ENCODE measurements at regions not wholly inside any gene's neighbourhood (a gene's known extent, or its start where the extent isn't known, plus 50 kb on each side); places are given as distances from the start of the nearest gene placed in this dataset.

GRCh38 chr12:82174383-82174782 is 183.8 kb downstream of the CCDC59 start:
- DNase-seq (ENCODE audit: low spot score) = no peak

GRCh38 chr12:82149045-82149444 is 209.1 kb downstream of the CCDC59 start:
- no peak for DNase-seq (ENCODE audit: low spot score)

- DNase-seq (ENCODE audit: low spot score) = no peak
Measured at GRCh38 chr12:82146740-82147139, 211.4 kb downstream of the CCDC59 start.

- DNase-seq (ENCODE audit: low spot score) = no peak
Measured at GRCh38 chr12:82144505-82144904, 213.7 kb downstream of the CCDC59 start.

- DNase-seq (ENCODE audit: low spot score) = no peak
Measured at GRCh38 chr12:82132390-82132789, 225.8 kb downstream of the CCDC59 start.

GRCh38 chr12:82130762-82131161 is 227.4 kb downstream of the CCDC59 start:
- DNase-seq (ENCODE audit: low spot score) = no peak

GRCh38 chr12:82124711-82125380 is 233.3 kb downstream of the CCDC59 start:
- peak; percentile 5 for DNase-seq (ENCODE audit: low spot score)

- no peak for DNase-seq (ENCODE audit: low spot score)
Measured at GRCh38 chr12:82121545-82121944, 236.6 kb downstream of the CCDC59 start.

- DNase-seq (ENCODE audit: low spot score) = no peak
Measured at GRCh38 chr12:82120901-82121300, 237.3 kb downstream of the CCDC59 start.

GRCh38 chr12:82109243-82109642 is 248.9 kb downstream of the CCDC59 start:
- DNase-seq (ENCODE audit: low spot score) = no peak

- no peak for DNase-seq (ENCODE audit: low spot score)
Measured at GRCh38 chr12:82108615-82109014, 249.6 kb downstream of the CCDC59 start.

- no peak for DNase-seq (ENCODE audit: low spot score)
Measured at GRCh38 chr12:82099216-82099615, 259.0 kb downstream of the CCDC59 start.

GRCh38 chr12:82097877-82098276 is 260.3 kb downstream of the CCDC59 start:
- no peak for DNase-seq (ENCODE audit: low spot score)

- no peak for DNase-seq (ENCODE audit: low spot score)
Measured at GRCh38 chr12:82097438-82097837, 260.7 kb downstream of the CCDC59 start.

GRCh38 chr12:82090165-82090564 is 268.0 kb downstream of the CCDC59 start:
- no peak for DNase-seq (ENCODE audit: low spot score)

GRCh38 chr12:82089369-82090121 is 268.6 kb downstream of the CCDC59 start:
- no peak for DNase-seq (ENCODE audit: low spot score)

GRCh38 chr12:82082501-82082900 is 275.7 kb downstream of the CCDC59 start:
- no peak for DNase-seq (ENCODE audit: low spot score)

GRCh38 chr12:82069931-82070514 is 288.2 kb downstream of the CCDC59 start:
- DNase-seq (ENCODE audit: low spot score) = no peak

GRCh38 chr12:82058197-82058596 is 299.0 kb upstream of the PPFIA2 start:
- DNase-seq (ENCODE audit: low spot score) = no peak

- no peak for DNase-seq (ENCODE audit: low spot score)
Measured at GRCh38 chr12:82057770-82058169, 298.6 kb upstream of the PPFIA2 start.

- no peak for DNase-seq (ENCODE audit: low spot score)
Measured at GRCh38 chr12:82055391-82055790, 296.2 kb upstream of the PPFIA2 start.

- no peak for DNase-seq (ENCODE audit: low spot score)
Measured at GRCh38 chr12:82054566-82054965, 295.4 kb upstream of the PPFIA2 start.

- DNase-seq (ENCODE audit: low spot score) = no peak
Measured at GRCh38 chr12:82047446-82047845, 288.3 kb upstream of the PPFIA2 start.

All from putamen (tissue), 1 donor.